GM12872 (cell line): ENCODE measurements at regions not wholly inside any gene's neighbourhood (a gene's known extent, or its start where the extent isn't known, plus 50 kb on each side); places are given as distances from the start of the nearest gene placed in this dataset.

Experiments used
- CTCF ChIP-seq: IDR thresholded peaks from 3 replicates; pipeline ENCODE4 v1.5.1; 2011; ENCODE audit warnings: low read depth, mild to moderate bottlenecking, low read length, moderate library complexity; ENCODE audit not compliant: insufficient read depth

- TF ChIP-seq CTCF, result no peak
These were observed 52.2 kb upstream of the TOM1L1 start for GRCh38 chr17:54848368-54848987.

- TF ChIP-seq CTCF, result no peak
These were observed 51.0 kb upstream of the TOM1L1 start for GRCh38 chr17:54849660-54850059.
